ENCODE measurements at regions not wholly inside any gene's neighbourhood (a gene's known extent, or its start where the extent isn't known, plus 50 kb on each side); places are given as distances from the start of the nearest gene placed in this dataset.
"Not testable (repeated sequence)": the region's sequence is repeated elsewhere in the genome, so short reads cannot be mapped to it uniquely, and the experiment has no call there.

- not testable (repeated sequence) for H3K9ac ChIP-seq (ENCODE audit: low read length); H3K36me3 ChIP-seq (ENCODE audit: control insufficient read depth, insufficient read depth, low read length); H3K27me3 ChIP-seq (ENCODE audit: control insufficient read depth, insufficient read depth, low read length); H3K9me3 ChIP-seq (ENCODE audit: control insufficient read depth, insufficient read depth, low read depth, low read length); H3K4me3 ChIP-seq (ENCODE audit: low read depth, low read length); H3K4me1 ChIP-seq (ENCODE audit: control insufficient read depth, insufficient read depth, low read length); H3K27ac ChIP-seq (ENCODE audit: low read depth, low read length)
Observed at GRCh38 chr1:149254894-149255847, 151.8 kb upstream of the NBPF9 start.

- H3K4me3 ChIP-seq (ENCODE audit: low read depth, low read length); H3K27ac ChIP-seq (ENCODE audit: low read depth, low read length); H3K27me3 ChIP-seq (ENCODE audit: control insufficient read depth, insufficient read depth, low read length); H3K36me3 ChIP-seq (ENCODE audit: control insufficient read depth, insufficient read depth, low read length); H3K4me1 ChIP-seq (ENCODE audit: control insufficient read depth, insufficient read depth, low read length); H3K9me3 ChIP-seq (ENCODE audit: control insufficient read depth, insufficient read depth, low read depth, low read length); H3K9ac ChIP-seq (ENCODE audit: low read length): not testable (repeated sequence)
Observed at GRCh38 chr1:149260284-149260683, 156.9 kb upstream of the NBPF9 start.

- H3K4me1 ChIP-seq (ENCODE audit: control insufficient read depth, insufficient read depth, low read length); H3K36me3 ChIP-seq (ENCODE audit: control insufficient read depth, insufficient read depth, low read length); H3K4me3 ChIP-seq (ENCODE audit: low read depth, low read length); H3K9me3 ChIP-seq (ENCODE audit: control insufficient read depth, insufficient read depth, low read depth, low read length); H3K27ac ChIP-seq (ENCODE audit: low read depth, low read length); H3K9ac ChIP-seq (ENCODE audit: low read length); H3K27me3 ChIP-seq (ENCODE audit: control insufficient read depth, insufficient read depth, low read length): not testable (repeated sequence)
Observed at GRCh38 chr1:149260736-149261340, 157.5 kb upstream of the NBPF9 start.

- not testable (repeated sequence) for H3K9me3 ChIP-seq (ENCODE audit: control insufficient read depth, insufficient read depth, low read depth, low read length); H3K27me3 ChIP-seq (ENCODE audit: control insufficient read depth, insufficient read depth, low read length); H3K36me3 ChIP-seq (ENCODE audit: control insufficient read depth, insufficient read depth, low read length); H3K4me3 ChIP-seq (ENCODE audit: low read depth, low read length); H3K9ac ChIP-seq (ENCODE audit: low read length); H3K27ac ChIP-seq (ENCODE audit: low read depth, low read length); H3K4me1 ChIP-seq (ENCODE audit: control insufficient read depth, insufficient read depth, low read length)
Observed at GRCh38 chr1:149267287-149267686, 163.9 kb upstream of the NBPF9 start.

GRCh38 chr1:149269001-149269702, 165.8 kb upstream of the NBPF9 start:
- H3K27ac ChIP-seq (ENCODE audit: low read depth, low read length); H3K4me1 ChIP-seq (ENCODE audit: control insufficient read depth, insufficient read depth, low read length); H3K4me3 ChIP-seq (ENCODE audit: low read depth, low read length); H3K27me3 ChIP-seq (ENCODE audit: control insufficient read depth, insufficient read depth, low read length); H3K36me3 ChIP-seq (ENCODE audit: control insufficient read depth, insufficient read depth, low read length); H3K9me3 ChIP-seq (ENCODE audit: control insufficient read depth, insufficient read depth, low read depth, low read length); H3K9ac ChIP-seq (ENCODE audit: low read length): not testable (repeated sequence)

- not testable (repeated sequence) for H3K27ac ChIP-seq (ENCODE audit: low read depth, low read length); H3K9me3 ChIP-seq (ENCODE audit: control insufficient read depth, insufficient read depth, low read depth, low read length); H3K36me3 ChIP-seq (ENCODE audit: control insufficient read depth, insufficient read depth, low read length); H3K27me3 ChIP-seq (ENCODE audit: control insufficient read depth, insufficient read depth, low read length); H3K9ac ChIP-seq (ENCODE audit: low read length); H3K4me3 ChIP-seq (ENCODE audit: low read depth, low read length); H3K4me1 ChIP-seq (ENCODE audit: control insufficient read depth, insufficient read depth, low read length)
Observed at GRCh38 chr1:149269833-149270232, 166.5 kb upstream of the NBPF9 start.

GRCh38 chr1:149274493-149274892, 171.1 kb upstream of the NBPF9 start:
- H3K36me3 ChIP-seq (ENCODE audit: control insufficient read depth, insufficient read depth, low read length); H3K4me3 ChIP-seq (ENCODE audit: low read depth, low read length); H3K9me3 ChIP-seq (ENCODE audit: control insufficient read depth, insufficient read depth, low read depth, low read length); H3K27ac ChIP-seq (ENCODE audit: low read depth, low read length); H3K27me3 ChIP-seq (ENCODE audit: control insufficient read depth, insufficient read depth, low read length); H3K4me1 ChIP-seq (ENCODE audit: control insufficient read depth, insufficient read depth, low read length); H3K9ac ChIP-seq (ENCODE audit: low read length): not testable (repeated sequence)

- H3K27me3 ChIP-seq (ENCODE audit: control insufficient read depth, insufficient read depth, low read length); H3K4me1 ChIP-seq (ENCODE audit: control insufficient read depth, insufficient read depth, low read length); H3K9me3 ChIP-seq (ENCODE audit: control insufficient read depth, insufficient read depth, low read depth, low read length); H3K4me3 ChIP-seq (ENCODE audit: low read depth, low read length); H3K9ac ChIP-seq (ENCODE audit: low read length); H3K36me3 ChIP-seq (ENCODE audit: control insufficient read depth, insufficient read depth, low read length); H3K27ac ChIP-seq (ENCODE audit: low read depth, low read length): not testable (repeated sequence)
Observed at GRCh38 chr1:149275802-149276201, 172.5 kb upstream of the NBPF9 start.

GRCh38 chr1:149276496-149276895, 173.1 kb upstream of the NBPF9 start:
- H3K27ac ChIP-seq (ENCODE audit: low read depth, low read length); H3K9me3 ChIP-seq (ENCODE audit: control insufficient read depth, insufficient read depth, low read depth, low read length); H3K4me3 ChIP-seq (ENCODE audit: low read depth, low read length); H3K4me1 ChIP-seq (ENCODE audit: control insufficient read depth, insufficient read depth, low read length); H3K9ac ChIP-seq (ENCODE audit: low read length); H3K36me3 ChIP-seq (ENCODE audit: control insufficient read depth, insufficient read depth, low read length); H3K27me3 ChIP-seq (ENCODE audit: control insufficient read depth, insufficient read depth, low read length): not testable (repeated sequence)

GRCh38 chr1:149278156-149278555, 174.8 kb upstream of the NBPF9 start:
- not testable (repeated sequence) for H3K4me3 ChIP-seq (ENCODE audit: low read depth, low read length); H3K36me3 ChIP-seq (ENCODE audit: control insufficient read depth, insufficient read depth, low read length); H3K9me3 ChIP-seq (ENCODE audit: control insufficient read depth, insufficient read depth, low read depth, low read length); H3K27me3 ChIP-seq (ENCODE audit: control insufficient read depth, insufficient read depth, low read length); H3K4me1 ChIP-seq (ENCODE audit: control insufficient read depth, insufficient read depth, low read length); H3K9ac ChIP-seq (ENCODE audit: low read length); H3K27ac ChIP-seq (ENCODE audit: low read depth, low read length)

- not testable (repeated sequence) for H3K4me1 ChIP-seq (ENCODE audit: control insufficient read depth, insufficient read depth, low read length); H3K27ac ChIP-seq (ENCODE audit: low read depth, low read length); H3K4me3 ChIP-seq (ENCODE audit: low read depth, low read length); H3K9ac ChIP-seq (ENCODE audit: low read length); H3K36me3 ChIP-seq (ENCODE audit: control insufficient read depth, insufficient read depth, low read length); H3K27me3 ChIP-seq (ENCODE audit: control insufficient read depth, insufficient read depth, low read length); H3K9me3 ChIP-seq (ENCODE audit: control insufficient read depth, insufficient read depth, low read depth, low read length)
Observed at GRCh38 chr1:149279015-149279414, 175.7 kb upstream of the NBPF9 start.
